ENCODE measurements at regions not wholly inside any gene's neighbourhood (a gene's known extent, or its start where the extent isn't known, plus 50 kb on each side); places are given as distances from the start of the nearest gene placed in this dataset.
"Not testable (repeated sequence)": the region's sequence is repeated elsewhere in the genome, so short reads cannot be mapped to it uniquely, and the experiment has no call there.

GRCh38 chr2:125736306-125736705 lies 919.7 kb upstream of the GYPC start:
- DNase-seq, result no peak

- DNase-seq, result no peak
Measured at GRCh38 chr2:125745514-125745913, 910.4 kb upstream of the GYPC start.

GRCh38 chr2:125746321-125747164 lies 909.4 kb upstream of the GYPC start:
- no peak for DNase-seq

- no peak for DNase-seq
Measured at GRCh38 chr2:125747165-125747425, 908.9 kb upstream of the GYPC start.

GRCh38 chr2:125756431-125756830 lies 899.5 kb upstream of the GYPC start:
- no peak for DNase-seq

GRCh38 chr2:125796784-125797183 lies 859.2 kb upstream of the GYPC start:
- no peak for DNase-seq

- no peak for DNase-seq
Measured at GRCh38 chr2:125797192-125797591, 858.8 kb upstream of the GYPC start.

GRCh38 chr2:125822746-125823145 lies 833.2 kb upstream of the GYPC start:
- DNase-seq, result no peak

GRCh38 chr2:125825781-125826180 lies 830.2 kb upstream of the GYPC start:
- not testable (repeated sequence) for DNase-seq

GRCh38 chr2:125837128-125837527 lies 818.8 kb upstream of the GYPC start:
- DNase-seq, result no peak

- DNase-seq, result no peak
Measured at GRCh38 chr2:125837611-125838010, 818.3 kb upstream of the GYPC start.

- DNase-seq, result no peak
Measured at GRCh38 chr2:125839945-125840344, 816.0 kb upstream of the GYPC start.

- no peak for DNase-seq
Measured at GRCh38 chr2:125842041-125842440, 813.9 kb upstream of the GYPC start.

GRCh38 chr2:125850541-125850940 lies 805.4 kb upstream of the GYPC start:
- DNase-seq, result no peak

GRCh38 chr2:125852364-125852763 lies 803.6 kb upstream of the GYPC start:
- DNase-seq, result no peak

GRCh38 chr2:125853626-125854025 lies 802.3 kb upstream of the GYPC start:
- DNase-seq, result no peak

GRCh38 chr2:125855204-125855603 lies 800.8 kb upstream of the GYPC start:
- DNase-seq, result no peak

- no peak for DNase-seq
Measured at GRCh38 chr2:125857971-125858794, 797.8 kb upstream of the GYPC start.

- no peak for DNase-seq
Measured at GRCh38 chr2:125861461-125861860, 794.5 kb upstream of the GYPC start.

- no peak for DNase-seq
Measured at GRCh38 chr2:125867908-125868307, 788.0 kb upstream of the GYPC start.

- DNase-seq, result no peak
Measured at GRCh38 chr2:125870264-125870663, 785.7 kb upstream of the GYPC start.

- no peak for DNase-seq
Measured at GRCh38 chr2:125870746-125871145, 785.2 kb upstream of the GYPC start.

- no peak for DNase-seq
Measured at GRCh38 chr2:125874564-125874963, 781.4 kb upstream of the GYPC start.

GRCh38 chr2:125885340-125885739 lies 770.6 kb upstream of the GYPC start:
- no peak for DNase-seq
